ENCODE measurements at regions not wholly inside any gene's neighbourhood (a gene's known extent, or its start where the extent isn't known, plus 50 kb on each side); places are given as distances from the start of the nearest gene placed in this dataset.

- TF ChIP-seq, protein P1, sequence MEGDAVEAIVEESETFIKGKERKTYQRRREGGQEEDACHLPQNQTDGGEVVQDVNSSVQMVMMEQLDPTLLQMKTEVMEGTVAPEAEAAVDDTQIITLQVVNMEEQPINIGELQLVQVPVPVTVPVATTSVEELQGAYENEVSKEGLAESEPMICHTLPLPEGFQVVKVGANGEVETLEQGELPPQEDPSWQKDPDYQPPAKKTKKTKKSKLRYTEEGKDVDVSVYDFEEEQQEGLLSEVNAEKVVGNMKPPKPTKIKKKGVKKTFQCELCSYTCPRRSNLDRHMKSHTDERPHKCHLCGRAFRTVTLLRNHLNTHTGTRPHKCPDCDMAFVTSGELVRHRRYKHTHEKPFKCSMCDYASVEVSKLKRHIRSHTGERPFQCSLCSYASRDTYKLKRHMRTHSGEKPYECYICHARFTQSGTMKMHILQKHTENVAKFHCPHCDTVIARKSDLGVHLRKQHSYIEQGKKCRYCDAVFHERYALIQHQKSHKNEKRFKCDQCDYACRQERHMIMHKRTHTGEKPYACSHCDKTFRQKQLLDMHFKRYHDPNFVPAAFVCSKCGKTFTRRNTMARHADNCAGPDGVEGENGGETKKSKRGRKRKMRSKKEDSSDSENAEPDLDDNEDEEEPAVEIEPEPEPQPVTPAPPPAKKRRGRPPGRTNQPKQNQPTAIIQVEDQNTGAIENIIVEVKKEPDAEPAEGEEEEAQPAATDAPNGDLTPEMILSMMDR (IDR thresholded peaks at IDR 0.05): no peak
- TF ChIP-seq POLR2A (IDR thresholded peaks at IDR 0.05): no peak
- intact Hi-C loops (cut with DNase I): no loop called here
- Histone ChIP-seq H3K9me3 (no peaks in the 10 kb centered on the region), H3K4me3 (replicated peaks in 1 of 3) (no peak overlapping the region), H3K27me3 (no peaks in the 10 kb centered on the region), H3K27ac (no peak overlapping the region), H3K36me3 (no peaks in the 10 kb centered on the region), H3K4me1 (no peaks in the 10 kb centered on the region)
- 95 to 96% methylated on average over 4 of the region's 4 CpGs for WGBS, 2 donors
- DNase-seq: no peak
Measured at GRCh38 chr1:228882771-228883450, 147.6 kb downstream of the RHOU start.

GRCh38 chr1:228883535-228883934 is 148.3 kb downstream of the RHOU start:
- Histone ChIP-seq H3K27me3 (no peaks in the 10 kb centered on the region), H3K4me3 (replicated peaks in 1 of 3) (no peak overlapping the region), H3K27ac (no peak overlapping the region), H3K4me1 (no peaks in the 10 kb centered on the region), H3K36me3 (no peaks in the 10 kb centered on the region), H3K9me3 (no peaks in the 10 kb centered on the region)
- DNase-seq: no peak
- intact Hi-C loops (cut with DNase I): no loop called here
- TF ChIP-seq, protein P1 (IDR thresholded peaks at IDR 0.05): no peak
- no peak for TF ChIP-seq POLR2A (IDR thresholded peaks at IDR 0.05)
- WGBS, 2 donors: 82 to 96% methylated on average over 2 of the region's 2 CpGs

- intact Hi-C loops (cut with DNase I): no loop called here
- Histone ChIP-seq H3K4me1 (no peaks in the 10 kb centered on the region), H3K27ac (no peak overlapping the region), H3K36me3 (no peaks in the 10 kb centered on the region), H3K27me3 (no peaks in the 10 kb centered on the region), H3K9me3 (no peaks in the 10 kb centered on the region), H3K4me3 (replicated peaks in 1 of 3) (no peak overlapping the region)
- WGBS, 2 donors: 97% methylated on average over 5 of the region's 5 CpGs
- no peak for DNase-seq
- TF ChIP-seq, protein P1 (IDR thresholded peaks at IDR 0.05): no peak
Measured at GRCh38 chr1:228884196-228884595, 148.9 kb downstream of the RHOU start.

- Histone ChIP-seq H3K27me3 (no peaks in the 10 kb centered on the region), H3K9me3 (no peaks in the 10 kb centered on the region), H3K4me3 (replicated peaks in 1 of 3) (no peak overlapping the region), H3K36me3 (no peaks in the 10 kb centered on the region), H3K27ac (no peak overlapping the region), H3K4me1 (no peaks in the 10 kb centered on the region)
- no peak for TF ChIP-seq POLR2A (IDR thresholded peaks at IDR 0.05)
- TF ChIP-seq, protein P1 (IDR thresholded peaks at IDR 0.05): no peak
- no peak for DNase-seq
- intact Hi-C loops (cut with DNase I): no loop called here
- 87 to 89% methylated on average over 4 of the region's 4 CpGs for WGBS, 2 donors
Measured at GRCh38 chr1:228884615-228885566, 149.6 kb downstream of the RHOU start.

DNA sequence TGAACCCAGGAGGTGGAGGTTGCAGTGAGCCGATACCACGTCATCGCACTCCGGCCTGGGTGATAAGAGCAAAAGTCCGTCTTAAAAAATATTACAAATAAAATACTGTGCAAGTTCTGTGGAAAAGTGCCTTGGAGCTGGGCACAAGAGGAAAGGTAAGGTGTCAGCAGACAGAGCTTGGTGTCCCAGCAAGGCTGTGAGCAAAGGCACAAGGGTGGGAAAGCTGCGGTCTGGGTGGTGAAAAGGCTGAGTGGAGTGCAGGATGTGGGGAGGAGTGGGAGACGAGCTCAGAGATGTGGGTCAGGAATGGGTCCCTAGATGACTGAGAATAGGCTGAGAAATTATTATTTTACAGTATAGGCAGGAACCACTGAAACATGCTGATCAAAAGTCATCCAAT is 150.6 kb downstream of the RHOU start:
- Histone ChIP-seq H3K27me3 (no peaks in the 10 kb centered on the region), H3K4me3 (replicated peaks in 1 of 3) (no peak overlapping the region), H3K36me3 (no peaks in the 10 kb centered on the region), H3K9me3 (no peaks in the 10 kb centered on the region), H3K4me1 (no peaks in the 10 kb centered on the region), H3K27ac (no peak overlapping the region)
- TF ChIP-seq, protein P1 (IDR thresholded peaks at IDR 0.05): no peak
- TF ChIP-seq POLR2A (IDR thresholded peaks at IDR 0.05): no peak
- WGBS, 2 donors: 96 to 97% methylated on average over 7 of the region's 7 CpGs
- no peak for DNase-seq
- intact Hi-C loops (cut with DNase I): no loop called here
